HG02852 (cell line): ENCODE measurements at regions not wholly inside any gene's neighbourhood (a gene's known extent, or its start where the extent isn't known, plus 50 kb on each side); places are given as distances from the start of the nearest gene placed in this dataset.
"Not testable (repeated sequence)": the region's sequence is repeated elsewhere in the genome, so short reads cannot be mapped to it uniquely, and the experiment has no call there.

Experiments
- ATAC-seq: cut with Tn5 transposase; IDR thresholded peaks from one replicate; pipeline ENCODE4 v1.9.1; 2021; ENCODE audit warnings: mild to moderate bottlenecking, moderate library complexity; ENCODE audit not compliant: unreplicated experiment

DNA sequence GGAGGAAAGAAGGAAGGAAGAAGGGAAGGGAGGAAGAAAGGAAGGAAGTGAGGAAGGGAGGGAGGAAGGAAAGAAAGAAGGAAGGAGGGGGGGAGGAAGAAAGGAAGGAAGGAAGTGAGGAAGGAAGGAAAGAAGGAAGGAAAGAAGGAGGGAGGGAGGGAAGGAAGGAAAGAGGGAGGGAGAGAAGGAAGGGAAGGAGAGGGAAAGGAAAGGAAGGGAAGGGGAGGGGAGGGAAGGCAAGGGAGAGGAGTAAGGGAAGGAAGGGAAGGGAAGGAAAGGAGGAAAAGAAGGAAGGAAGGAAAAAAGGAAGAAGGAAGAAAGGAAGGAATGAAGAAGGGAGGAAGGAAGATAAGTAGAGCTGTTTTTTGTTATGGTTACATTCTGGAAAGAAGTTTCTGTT lies 141.2 kb downstream of the LRRC3B start:
- no peak for ATAC-seq

DNA sequence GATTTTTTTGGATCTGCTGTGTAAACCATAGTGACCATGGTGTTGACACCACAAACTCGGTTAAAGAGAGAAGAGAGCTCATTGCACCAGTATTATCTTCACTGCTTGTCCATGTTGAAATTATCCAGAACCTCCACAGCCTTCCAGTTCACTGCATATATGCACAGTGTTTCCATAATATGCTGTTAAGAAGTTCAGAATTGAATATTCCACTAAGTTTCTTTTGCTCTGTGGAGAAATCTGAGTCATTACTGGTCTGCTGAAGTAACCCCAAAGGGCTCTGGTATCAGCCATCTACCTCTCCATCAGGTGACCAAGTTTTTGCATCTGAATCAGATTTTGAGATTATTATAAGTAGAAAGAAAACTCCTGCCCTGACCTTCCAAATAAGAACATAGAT lies 143.5 kb downstream of the LRRC3B start:
- no peak for ATAC-seq

DNA sequence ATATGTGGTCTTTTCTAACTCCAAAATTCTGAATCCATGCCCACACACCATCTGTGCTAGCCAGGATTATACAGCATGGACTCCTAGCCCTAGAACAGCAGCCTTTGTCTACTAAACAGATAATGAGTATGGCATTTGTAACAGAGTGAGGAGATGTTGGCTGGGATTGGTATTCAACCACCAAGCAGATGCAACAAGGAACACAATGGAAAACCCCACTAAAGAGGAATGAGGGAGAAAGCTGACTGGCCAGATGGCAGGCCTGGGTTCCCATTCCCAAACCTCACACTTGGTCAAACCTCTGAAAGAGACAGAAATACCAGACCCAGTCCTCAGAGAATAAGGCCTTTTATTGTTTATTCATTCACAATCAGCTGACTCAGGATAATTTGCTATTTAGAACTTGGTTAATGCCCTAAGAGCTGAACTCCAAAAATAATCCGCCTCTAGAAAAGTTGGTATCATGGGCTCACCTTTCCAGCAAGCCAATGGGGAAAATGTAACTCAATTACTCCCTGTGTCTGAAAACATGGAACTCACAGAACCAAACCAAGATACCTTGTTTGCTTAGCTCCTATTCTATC lies 145.6 kb downstream of the LRRC3B start:
- no peak for ATAC-seq

DNA sequence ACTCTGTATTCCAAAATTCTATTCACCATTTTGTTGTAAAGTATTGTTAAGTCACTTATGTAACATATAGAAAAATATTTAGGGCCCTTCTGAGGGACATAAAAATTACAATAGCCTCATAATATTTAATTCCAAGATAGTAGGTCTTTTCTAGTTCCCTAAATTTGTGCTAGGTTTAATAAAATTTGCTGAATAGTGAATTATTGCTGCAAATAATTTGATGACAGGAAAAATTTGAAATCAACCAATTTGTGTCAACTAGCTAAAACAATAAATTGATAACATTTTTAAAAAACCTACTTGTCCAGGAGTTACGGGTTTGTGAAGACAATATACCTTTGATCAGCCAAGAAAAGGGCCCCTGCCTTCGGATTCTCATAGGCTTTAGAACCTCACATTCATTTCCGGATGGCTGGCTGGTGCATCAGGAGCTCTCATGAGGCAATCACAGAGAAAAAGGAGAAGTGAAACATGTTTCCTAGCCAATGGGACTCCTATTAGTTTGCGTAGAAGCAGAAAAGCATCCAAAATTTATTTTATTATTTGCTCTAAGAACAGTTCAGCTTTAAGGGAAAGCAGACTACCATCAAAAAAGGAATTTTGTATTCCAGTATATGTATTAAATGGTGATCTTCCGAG lies 177.2 kb downstream of the LRRC3B start:
- ATAC-seq = no peak

DNA sequence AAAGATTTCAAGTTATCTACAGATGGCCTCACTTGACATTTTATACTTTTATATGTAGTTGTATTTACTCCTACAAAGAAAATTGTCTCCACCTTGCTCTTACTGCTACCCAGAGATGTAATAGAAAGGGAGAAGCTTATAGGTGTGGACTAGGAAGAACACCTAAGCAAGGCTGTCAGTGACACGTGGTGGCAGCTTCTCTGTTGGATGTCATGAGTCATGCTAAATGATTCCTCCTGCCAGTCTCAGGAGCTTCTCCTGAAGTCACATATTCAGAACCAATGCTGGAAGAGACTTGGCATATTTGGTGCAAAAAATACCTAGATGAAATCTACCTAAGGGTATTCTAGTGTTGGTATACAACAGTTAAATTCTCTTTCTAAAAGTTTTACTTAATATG lies 184.7 kb downstream of the LRRC3B start:
- ATAC-seq = no peak

DNA sequence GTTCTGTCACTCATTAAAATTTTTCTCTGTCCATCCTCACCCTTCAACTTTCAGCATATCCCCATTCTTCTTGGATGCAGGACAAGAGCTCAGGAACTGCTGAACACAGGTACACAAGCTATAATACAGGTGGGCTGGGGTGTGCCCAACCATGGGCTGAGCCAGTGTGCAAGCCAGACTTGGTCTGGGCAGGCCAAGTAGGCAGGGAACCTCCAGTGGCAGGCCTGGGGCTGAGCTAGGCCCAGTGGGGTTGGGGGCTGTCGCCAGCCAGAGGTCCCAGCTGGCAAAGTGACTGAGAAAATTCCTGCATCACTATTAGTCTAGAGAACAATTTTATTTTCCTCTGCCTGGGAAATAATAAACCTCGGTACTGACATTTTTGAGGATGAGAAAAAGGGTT lies 202.9 kb downstream of the LRRC3B start:
- no peak for ATAC-seq

DNA sequence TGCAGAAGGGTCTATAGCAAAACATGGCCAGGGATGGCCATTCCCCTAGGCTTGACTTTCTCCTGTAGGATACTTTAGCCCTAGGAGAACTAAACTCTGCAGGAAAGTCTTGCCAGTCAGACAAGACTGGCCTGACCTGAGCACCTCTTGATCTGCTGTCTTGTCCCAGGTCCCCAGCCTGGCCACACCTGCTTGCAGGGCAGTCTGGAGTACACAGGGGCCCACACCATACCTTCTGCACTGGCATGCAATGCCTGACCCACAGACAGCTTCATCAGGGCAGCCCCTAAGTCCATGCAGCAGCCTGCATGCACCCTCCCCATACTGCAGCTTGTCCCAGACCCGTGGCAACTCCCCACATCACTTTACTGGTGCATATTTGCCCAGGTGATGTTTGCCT lies 204.6 kb downstream of the LRRC3B start:
- no peak for ATAC-seq

DNA sequence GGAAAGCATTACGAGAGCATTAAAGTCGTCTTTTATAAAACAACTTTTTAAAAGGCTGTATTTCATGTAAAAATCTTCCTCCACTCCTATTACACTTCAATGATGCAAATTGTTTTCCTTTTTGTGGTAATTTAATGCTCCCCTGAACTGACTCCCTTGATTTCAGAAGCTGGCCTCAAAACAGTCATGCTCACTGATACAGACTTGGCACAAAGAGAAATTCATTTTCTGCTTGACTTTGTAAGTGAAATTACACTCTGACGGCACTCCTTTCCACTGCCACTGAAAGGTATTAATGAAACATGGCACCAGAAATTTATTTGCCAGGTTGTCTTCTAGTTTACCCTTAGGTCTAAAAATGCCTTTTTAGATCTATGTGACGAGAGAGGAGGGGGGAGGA lies 215.5 kb downstream of the LRRC3B start:
- ATAC-seq = no peak

DNA sequence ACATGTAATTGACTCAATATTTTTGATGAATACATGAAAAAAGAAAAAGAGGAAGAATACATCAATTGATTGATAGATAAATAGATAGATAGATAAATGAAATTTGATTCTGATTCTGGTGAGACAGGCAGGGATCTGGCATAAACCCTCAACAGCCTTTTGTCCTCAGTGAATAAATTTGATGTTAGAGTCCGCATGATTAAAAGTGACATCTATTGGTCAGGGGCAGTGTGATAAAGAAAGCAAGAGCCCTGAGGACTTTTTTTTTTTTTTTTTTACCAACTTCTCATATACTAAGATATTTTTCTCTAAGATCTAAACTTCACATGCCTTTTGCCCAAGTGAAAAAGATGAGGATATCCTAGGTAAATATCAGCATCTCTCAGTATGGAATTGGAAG lies 216.4 kb downstream of the LRRC3B start:
- ATAC-seq = no peak

DNA sequence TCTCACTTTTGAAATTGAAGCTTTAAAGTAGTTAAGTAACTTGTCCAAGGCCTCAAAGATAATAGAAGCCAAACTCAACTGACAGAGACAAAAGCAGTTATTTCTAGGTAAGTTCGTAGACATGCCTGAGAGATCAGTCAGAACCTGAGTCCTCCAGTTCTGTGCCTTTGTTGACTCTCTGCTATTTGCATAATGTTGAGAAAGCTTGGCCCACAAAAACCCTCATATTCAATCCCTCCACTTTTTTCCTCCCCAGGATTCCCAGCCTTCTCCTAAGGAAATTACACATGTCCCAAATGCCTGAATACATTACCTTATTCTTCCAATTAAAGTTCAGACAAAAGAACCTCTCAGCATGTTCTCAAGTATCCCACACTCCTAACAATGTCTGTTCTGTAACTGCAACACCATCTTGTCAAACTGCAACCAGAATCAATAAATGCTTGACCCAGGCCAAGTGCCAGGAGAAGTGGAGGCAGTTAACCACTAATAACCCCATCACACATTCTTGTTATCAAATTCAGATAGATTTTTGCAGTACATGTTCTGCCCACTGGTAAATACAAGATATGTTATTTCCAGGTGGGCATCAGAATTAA lies 217.8 kb downstream of the LRRC3B start:
- no peak for ATAC-seq

DNA sequence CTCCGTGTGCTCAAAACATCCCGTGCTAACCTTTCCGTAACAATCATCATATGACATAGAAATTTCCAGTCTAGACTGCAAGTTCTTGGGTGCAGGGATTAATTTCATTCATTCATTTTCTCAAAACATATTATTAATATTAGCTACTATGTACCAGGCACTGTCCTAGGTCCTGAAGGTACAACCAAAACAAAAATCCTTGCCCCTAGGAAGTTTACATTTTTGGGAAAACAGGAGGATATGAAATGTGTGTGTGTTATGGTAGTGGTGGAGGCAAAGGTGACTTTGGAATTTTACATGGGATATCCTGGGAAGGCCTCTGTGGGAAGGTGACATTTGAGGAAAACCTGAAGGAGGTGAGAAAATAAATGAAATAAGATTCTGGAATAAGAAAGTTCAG lies 222.6 kb downstream of the LRRC3B start:
- no peak for ATAC-seq

DNA sequence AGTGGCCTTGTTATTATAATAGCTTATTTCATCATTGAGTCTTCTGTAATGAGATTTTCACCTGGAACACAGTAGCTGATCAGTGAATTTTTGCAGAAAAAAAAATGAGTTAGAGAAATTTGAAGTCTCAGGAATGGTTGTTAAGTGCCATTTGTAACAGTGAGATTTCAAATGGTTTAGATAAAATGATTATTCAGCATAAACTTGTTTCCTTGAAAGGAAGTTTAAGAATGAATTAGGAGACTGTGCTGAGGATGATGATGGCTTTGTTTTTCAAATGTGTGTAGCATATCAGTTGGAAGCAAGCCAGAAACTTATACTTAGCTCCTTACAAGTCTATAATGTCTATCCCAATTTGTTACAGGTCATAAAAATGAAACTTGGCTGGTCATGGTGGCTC lies 225.1 kb downstream of the LRRC3B start:
- ATAC-seq = no peak

DNA sequence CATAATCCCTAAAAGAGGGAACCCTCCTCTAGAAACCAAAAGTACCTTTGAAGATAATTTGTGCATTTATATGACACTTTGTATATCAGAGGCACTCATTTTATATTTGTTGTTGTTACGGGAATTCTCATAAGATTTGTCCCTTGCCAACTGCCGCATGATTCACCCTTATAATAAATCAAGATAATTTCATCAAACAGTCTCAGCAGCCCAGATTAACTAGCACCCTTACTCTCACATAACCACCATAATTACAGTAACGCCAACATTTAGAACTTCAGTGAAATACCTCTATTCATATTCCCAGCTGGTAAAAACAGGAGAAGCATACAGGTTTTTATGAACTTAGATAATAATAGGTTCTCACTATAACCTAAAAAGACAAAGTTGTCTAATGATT lies 271.9 kb downstream of the LRRC3B start:
- ATAC-seq = no peak

DNA sequence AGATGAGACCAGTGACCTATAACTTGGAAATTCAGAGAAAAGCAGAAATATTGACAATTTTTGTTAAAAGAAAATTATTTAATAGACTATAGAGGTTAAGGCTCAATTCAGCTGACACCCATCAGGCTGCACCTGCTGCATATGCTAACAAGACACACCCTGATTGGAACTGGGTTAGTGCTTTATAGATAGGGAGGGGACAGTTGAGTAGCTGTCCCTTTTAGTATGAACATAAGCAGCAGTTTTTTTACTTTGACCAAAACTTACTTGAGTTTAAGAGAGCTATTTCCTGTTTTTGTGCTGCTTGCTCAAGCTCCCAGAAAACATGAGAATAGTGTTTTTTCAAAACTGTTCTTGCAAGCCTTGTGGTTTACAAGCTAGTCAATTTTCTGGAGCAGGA lies 292.6 kb downstream of the LRRC3B start:
- no peak for ATAC-seq

DNA sequence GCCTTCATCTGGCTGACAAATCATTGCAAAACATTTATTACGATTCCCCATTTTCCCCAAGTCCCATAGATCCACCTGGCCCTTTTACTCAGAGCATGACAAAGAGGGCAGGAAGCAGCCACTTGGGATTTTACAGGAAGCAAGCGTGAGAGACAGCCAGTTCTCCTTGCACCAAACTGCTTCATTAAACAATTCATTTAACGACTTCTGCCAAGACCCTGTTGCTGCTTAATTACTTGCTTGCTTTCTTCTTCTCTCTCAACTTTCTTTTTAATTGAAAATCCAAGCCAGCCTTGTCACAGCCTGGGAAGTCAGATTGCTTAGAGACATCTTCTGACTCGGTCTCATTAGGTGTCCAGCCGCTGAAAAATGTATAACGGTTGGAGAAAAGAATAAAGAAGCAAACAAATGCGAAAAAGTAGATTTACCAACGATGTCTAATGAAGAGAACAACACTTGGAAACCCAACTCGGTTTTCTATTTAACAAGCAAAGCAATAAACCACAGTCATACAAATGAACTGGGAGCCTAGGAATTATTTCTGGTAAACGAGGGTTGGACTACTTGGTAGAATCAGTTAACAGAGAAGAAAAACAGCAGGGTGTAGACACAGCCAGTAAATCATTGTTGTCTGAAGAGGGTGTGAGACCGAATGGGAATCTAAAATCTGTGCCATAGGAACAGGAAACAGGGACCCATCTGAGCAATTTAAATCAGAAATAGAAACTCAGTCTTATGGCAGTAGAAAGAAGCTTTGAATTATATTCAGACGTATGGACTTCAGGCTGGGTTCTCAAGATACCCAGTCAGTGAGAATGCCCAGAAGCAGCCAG lies 298.3 kb downstream of the LRRC3B start:
- ATAC-seq = no peak

DNA sequence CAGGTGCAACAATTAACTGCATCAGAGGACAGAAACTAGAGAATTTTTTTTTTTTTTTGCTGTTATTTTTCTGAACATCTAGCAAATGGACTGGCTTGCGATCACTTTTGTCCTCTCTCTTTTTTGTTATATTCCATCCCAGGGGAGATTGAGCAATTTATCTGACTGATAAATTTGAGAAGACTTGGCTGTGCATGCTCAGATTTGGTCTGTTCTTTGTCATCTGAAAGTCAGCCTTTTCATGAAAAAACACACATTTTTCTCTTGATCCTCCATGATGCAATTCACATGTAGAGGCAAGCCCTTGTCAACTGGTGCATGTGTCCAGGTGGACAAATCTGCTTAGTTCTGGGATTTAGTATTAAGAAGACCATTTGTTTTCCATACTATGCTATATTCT lies 309.3 kb downstream of the LRRC3B start:
- ATAC-seq = no peak

DNA sequence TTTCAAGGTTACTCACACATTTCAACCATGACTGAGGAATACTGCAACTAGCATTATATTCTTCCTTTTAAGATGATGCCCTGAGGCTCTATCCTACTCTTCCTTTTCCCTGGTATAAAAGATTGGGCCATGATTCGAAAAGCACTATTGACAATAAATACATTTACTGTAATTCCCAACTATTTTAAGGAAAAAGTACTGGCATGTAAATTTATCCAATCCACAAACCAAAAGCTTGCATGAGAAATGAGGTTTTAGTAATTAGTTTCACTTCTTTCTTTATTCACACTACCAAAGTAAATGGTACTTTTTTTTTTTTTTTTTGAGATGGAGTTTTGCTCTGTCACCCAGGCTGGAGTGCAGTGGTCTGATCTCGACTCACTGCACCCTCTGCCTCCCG lies 310.2 kb downstream of the LRRC3B start:
- no peak for ATAC-seq

DNA sequence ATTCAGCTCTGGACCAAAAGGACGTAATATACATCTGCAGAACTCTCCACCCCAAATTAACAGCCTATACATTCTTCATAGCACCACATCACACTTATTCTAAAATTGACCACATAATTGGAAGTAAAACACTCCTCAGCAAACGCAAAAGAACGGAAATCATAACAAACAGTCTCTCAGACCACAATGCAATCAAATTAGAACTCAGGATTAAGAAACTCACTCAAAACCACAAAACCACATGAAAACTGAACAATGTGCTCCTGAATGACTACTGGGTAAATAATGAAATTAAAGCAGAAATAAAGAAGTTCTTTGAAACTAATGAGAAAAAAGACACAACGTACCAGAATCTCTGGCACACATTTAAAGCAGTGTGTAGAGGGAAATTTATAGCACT lies 322.9 kb downstream of the LRRC3B start:
- not testable (repeated sequence) for ATAC-seq

DNA sequence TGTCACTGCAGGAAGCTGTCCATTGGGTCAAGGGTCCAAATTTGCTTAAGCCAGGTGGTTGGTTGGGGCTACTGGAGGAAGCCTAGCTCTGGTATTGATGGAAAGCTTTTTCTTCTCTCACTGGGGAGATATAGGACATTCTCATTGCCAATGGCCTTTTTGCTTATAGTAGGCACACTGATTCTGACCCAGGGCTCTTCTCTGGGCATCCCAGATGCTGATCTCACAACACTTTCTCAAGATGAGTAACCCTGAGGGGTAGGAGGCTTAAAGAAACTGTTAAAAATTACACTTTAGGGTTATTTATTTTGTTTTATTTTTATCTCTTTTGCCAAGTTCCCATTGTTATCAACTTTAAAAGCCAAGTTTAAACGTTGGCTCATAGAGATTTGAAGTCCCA lies 337.8 kb downstream of the LRRC3B start:
- ATAC-seq = no peak

DNA sequence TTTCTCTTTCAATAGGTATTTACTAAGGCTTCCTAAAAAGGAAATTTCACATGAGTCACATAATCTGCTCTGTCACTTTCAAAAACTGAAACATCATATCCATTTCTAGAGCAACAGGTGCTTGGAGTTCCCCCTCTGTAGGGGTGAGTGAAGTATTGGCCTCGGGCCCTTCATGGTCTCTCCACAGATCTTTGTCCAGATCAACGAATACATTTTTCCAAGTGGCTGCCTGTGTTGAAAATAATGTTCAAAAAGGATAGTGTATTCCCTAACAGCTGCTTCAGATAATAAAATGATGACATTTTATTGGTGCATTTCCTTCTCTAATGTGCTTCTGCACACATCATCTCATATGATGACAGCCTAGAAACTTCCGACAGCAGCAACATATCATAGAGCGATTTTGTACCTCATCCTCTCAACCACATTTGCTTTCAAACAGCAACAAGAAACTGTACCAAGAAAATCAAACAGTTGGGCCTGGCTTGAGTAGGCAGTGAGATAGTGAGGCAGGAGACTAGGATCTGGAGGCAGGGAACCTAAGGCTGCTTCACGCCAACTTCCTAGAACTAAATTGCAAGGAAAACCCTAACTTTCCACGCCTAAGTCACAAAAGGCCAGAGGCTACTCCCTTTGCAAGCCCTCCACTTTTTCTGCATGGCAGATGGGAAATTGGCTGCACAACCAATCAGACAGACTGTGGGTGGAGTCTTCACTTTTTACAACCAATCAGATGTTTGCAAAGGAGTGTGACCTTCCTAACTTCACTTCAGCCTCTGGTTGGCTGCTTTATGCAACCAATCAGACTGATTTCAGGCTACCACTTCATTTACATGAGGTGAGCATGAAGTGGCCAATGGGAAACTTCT lies 340.2 kb downstream of the LRRC3B start:
- peak; percentile 96 for ATAC-seq

DNA sequence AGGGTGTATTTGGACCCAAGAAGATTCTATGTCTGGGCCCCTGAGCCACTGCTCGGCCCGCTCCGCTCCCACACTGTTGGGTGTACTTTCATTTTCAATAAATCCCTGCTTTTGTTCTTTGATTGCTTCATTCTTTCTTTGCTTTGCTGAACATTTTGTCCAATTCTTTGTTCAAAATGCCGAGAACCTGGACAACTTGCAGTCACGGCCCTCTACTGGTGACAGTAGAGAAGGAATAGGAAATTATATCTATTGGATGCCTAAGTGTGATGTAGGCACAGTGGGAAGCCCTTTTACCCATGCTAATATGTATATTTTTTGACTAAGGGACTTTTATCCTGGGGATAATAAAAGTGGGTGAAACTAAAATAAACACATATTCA lies 340.8 kb downstream of the LRRC3B start:
- no peak for ATAC-seq
